ENCODE measurements at regions not wholly inside any gene's neighbourhood (a gene's known extent, or its start where the extent isn't known, plus 50 kb on each side); places are given as distances from the start of the nearest gene placed in this dataset.

GRCh38 chr3:17972030-17972429, 229.6 kb upstream of the TBC1D5 start:
- Histone ChIP-seq H3K79me2 (ENCODE audit: control insufficient read depth in 1 of 2, insufficient read depth in 2 of 2, low read length in 2 of 2) (no peaks in the 10 kb centered on the region), H3K4ac (replicated peaks; ENCODE audit: insufficient read length, low read depth, low read length) (no peak overlapping the region), H3K4me1 (replicated peaks in 1 of 4; ENCODE audit: control insufficient read depth in 3 of 4, insufficient read depth in 4 of 4, low read length in 3 of 4) (peaks cover 0 to 2% (median under 1%) of the 10 kb centered on the region in 4 experiments; a peak in 2 of 7 replicates), H3K18ac (ENCODE audit: extremely low read depth, low read length) (no peak overlapping the region), H2BK120ac (replicated peaks; ENCODE audit: low read depth, low read length) (no peak overlapping the region), H3K4me2 (ENCODE audit: insufficient read depth in 1 of 2, low read depth in 2 of 2, low read length in 2 of 2) (no peak overlapping the region), H2AFZ (ENCODE audit: low read length) (no peak overlapping the region), H3K36me3 (ENCODE audit: control insufficient read depth in 2 of 4, insufficient read depth in 4 of 4, low read length in 3 of 4) (no peaks in the 10 kb centered on the region), H3K56ac (replicated peaks; ENCODE audit: insufficient read length, low read depth, low read length) (peak overlapping the region; percentile 42), H3K4me3 (ENCODE audit: extremely low read depth in 1 of 4, insufficient read depth in 2 of 4, low read depth in 3 of 4, low read length in 4 of 4) (no peak overlapping the region), H4K8ac (ENCODE audit: extremely low read depth, insufficient read depth, low read length) (no peak overlapping the region), H2BK15ac (ENCODE audit: low read length) (no peak overlapping the region), H3K9ac (replicated peaks in 1 of 4; ENCODE audit: extremely low read depth in 1 of 4, low read depth in 3 of 4, low read length in 3 of 4) (no peak overlapping the region), H2BK12ac (ENCODE audit: low read depth, low read length) (no peak overlapping the region), H3K23ac (ENCODE audit: insufficient read length) (no peak overlapping the region), H3K14ac (ENCODE audit: insufficient read length) (no peak overlapping the region), H3K9me3 (ENCODE audit: insufficient read depth in 2 of 2, low read depth in 1 of 2, low read length in 1 of 2) (no peaks in the 10 kb centered on the region), H2AK5ac (ENCODE audit: low read depth, low read length) (no peak overlapping the region), H2BK5ac (ENCODE audit: low read depth, low read length) (no peak overlapping the region), H3K23me2 (ENCODE audit: low read depth, low read length) (peaks cover 2% of the 10 kb centered on the region; the same call in 1 of the 2 replicates), H4K91ac (replicated peaks; ENCODE audit: insufficient read length, low read length) (no peak overlapping the region), H2BK20ac (ENCODE audit: low read length) (no peak overlapping the region), H3K27me3 (replicated peaks in 1 of 4; ENCODE audit: control insufficient read depth in 3 of 4, extremely low read depth in 1 of 4, insufficient read depth in 3 of 4, low read length in 3 of 4) (no peaks in the 10 kb centered on the region), H4K5ac (ENCODE audit: insufficient read length, low read depth, low read length) (no peak overlapping the region), H3K27ac (ENCODE audit: low read depth, low read length) (no peak overlapping the region), H3K79me1 (ENCODE audit: low read depth, low read length) (no peaks in the 10 kb centered on the region), H4K20me1 (replicated peaks in 1 of 2; ENCODE audit: control insufficient read depth in 1 of 2, insufficient read depth in 2 of 2, low read length in 2 of 2) (peaks cover 0 to 2% of the 10 kb centered on the region in 2 experiments)
- 86% methylated on average over 1 of the region's 1 CpG; no CpG with 5 or more reads in 1 of the 2 experiments for WGBS, 2 experiments (ENCODE audit: extremely low coverage in 1 of 2, insufficient coverage in 1 of 2, insufficient read length in 1 of 2, insufficient replicate concordance in 2 of 2, low coverage in 1 of 2, low lambda C conversion rate in 2 of 2, missing lambda C conversion rate in 1 of 2)
- POLR2A ChIA-PET (ENCODE audit: partially characterized antibody), result no interaction called here
- no peak for FAIRE-seq
- no peak for TF ChIP-seq BCL11A (IDR thresholded peaks at IDR 0.05; ENCODE audit: low read depth in 2 of 2, low read length in 2 of 2)
- no peak for DNase-seq (ENCODE audit: low read depth in 1 of 2, low spot score in 2 of 2)
- CTCF ChIA-PET (ENCODE audit: partially characterized antibody), result interaction anchor here (0.6 to 1.5 kb wide), 5 partner anchors 8 to 130 kb away, joined by 3 to 7 read pairs (median 3); no protein-coding TSS in a partner anchor

All from H1 (cell line).